Adrenal gland (tissue), 5 donors: ENCODE measurements at regions not wholly inside any gene's neighbourhood (a gene's known extent, or its start where the extent isn't known, plus 50 kb on each side); places are given as distances from the start of the nearest gene placed in this dataset.

Source experiments
- CTCF ChIP-seq, 6 experiments: fragments of 450-650 bp in 4 of 6; fragments of 200-600 bp in 2 of 6; sonication (generic) in 1 of 6; IDR thresholded peaks; 1 replicate in 5 of 6; 2 replicates in 1 of 6; pipeline versions ENCODE4 v1.5.1 to v1.8.0; 2016 to 2021; ENCODE audit warnings: antibody characterized with exemption in 6 of 6, mild to moderate bottlenecking in 2 of 6, moderate library complexity in 1 of 6
- POLR2A ChIP-seq, 2 donors: fragments of 450-650 bp; IDR thresholded peaks; one replicate each; pipeline ENCODE4 v1.6.1; 2017; ENCODE audit warnings: antibody characterized with exemption in 2 of 2, mild to moderate bottlenecking in 2 of 2, moderate library complexity in 1 of 2
- donor health status: DM: no; HTN: no; CAD: no.

GRCh38 chr15:68483165-68483564, 51.2 kb upstream of the ITGA11 start:
- TF ChIP-seq CTCF (IDR thresholded peaks at IDR 0.05) (no peak), POLR2A (IDR thresholded peaks at IDR 0.05) (no peak)
